Rectal smooth muscle tissue (tissue), 1 donor: ENCODE measurements at regions not wholly inside any gene's neighbourhood (a gene's known extent, or its start where the extent isn't known, plus 50 kb on each side); places are given as distances from the start of the nearest gene placed in this dataset.
"Not testable (repeated sequence)": the region's sequence is repeated elsewhere in the genome, so short reads cannot be mapped to it uniquely, and the experiment has no call there.

Experiments used
- H3K27ac ChIP-seq: one replicate; pipeline ENCODE4 v1.7.0; 2013; ENCODE audit warnings: low read depth, low read length, inconsistent platforms
- H3K27me3 ChIP-seq: one replicate; pipeline ENCODE4 v1.7.0; 2013; ENCODE audit warnings: low read length; ENCODE audit not compliant: control insufficient read depth, insufficient read depth
- H3K36me3 ChIP-seq: one replicate; pipeline ENCODE4 v1.7.0; 2013; ENCODE audit warnings: low read length; ENCODE audit not compliant: control insufficient read depth, insufficient read depth
- H3K4me1 ChIP-seq: one replicate; pipeline ENCODE4 v1.7.0; 2013; ENCODE audit warnings: low read length; ENCODE audit not compliant: control insufficient read depth, insufficient read depth
- H3K4me3 ChIP-seq: one replicate; pipeline ENCODE4 v1.7.0; 2013; ENCODE audit warnings: low read length
- H3K9ac ChIP-seq: one replicate; pipeline ENCODE4 v1.7.0; 2013; ENCODE audit warnings: low read length

- H3K27ac ChIP-seq = no peak overlapping the region
- no peaks in the 10 kb centered on the region for H3K4me1 ChIP-seq
- no peak overlapping the region for H3K9ac ChIP-seq
- H3K27me3 ChIP-seq = no peaks in the 10 kb centered on the region
- no peaks in the 10 kb centered on the region for H3K36me3 ChIP-seq
- H3K4me3 ChIP-seq = no peak overlapping the region
These were observed 79.9 kb upstream of the SLC1A3 start for GRCh38 chr5:36526537-36526936.

- H3K27me3 ChIP-seq = no peaks in the 10 kb centered on the region
- H3K9ac ChIP-seq = no peak overlapping the region
- no peak overlapping the region for H3K4me3 ChIP-seq
- no peaks in the 10 kb centered on the region for H3K4me1 ChIP-seq
- no peaks in the 10 kb centered on the region for H3K36me3 ChIP-seq
- no peak overlapping the region for H3K27ac ChIP-seq
These were observed 77.8 kb upstream of the SLC1A3 start for GRCh38 chr5:36528588-36528987.

- Histone ChIP-seq H3K27me3 (no peaks in the 10 kb centered on the region), H3K4me3 (no peak overlapping the region), H3K4me1 (no peaks in the 10 kb centered on the region), H3K36me3 (no peaks in the 10 kb centered on the region), H3K27ac (no peak overlapping the region), H3K9ac (no peak overlapping the region)
These were observed 77.3 kb upstream of the SLC1A3 start for GRCh38 chr5:36529142-36529541.

- H3K4me1 ChIP-seq = no peaks in the 10 kb centered on the region
- H3K27ac ChIP-seq = no peak overlapping the region
- H3K27me3 ChIP-seq = no peaks in the 10 kb centered on the region
- H3K9ac ChIP-seq = no peak overlapping the region
- no peak overlapping the region for H3K4me3 ChIP-seq
- no peaks in the 10 kb centered on the region for H3K36me3 ChIP-seq
These were observed 76.2 kb upstream of the SLC1A3 start for GRCh38 chr5:36530215-36530614.

DNA sequence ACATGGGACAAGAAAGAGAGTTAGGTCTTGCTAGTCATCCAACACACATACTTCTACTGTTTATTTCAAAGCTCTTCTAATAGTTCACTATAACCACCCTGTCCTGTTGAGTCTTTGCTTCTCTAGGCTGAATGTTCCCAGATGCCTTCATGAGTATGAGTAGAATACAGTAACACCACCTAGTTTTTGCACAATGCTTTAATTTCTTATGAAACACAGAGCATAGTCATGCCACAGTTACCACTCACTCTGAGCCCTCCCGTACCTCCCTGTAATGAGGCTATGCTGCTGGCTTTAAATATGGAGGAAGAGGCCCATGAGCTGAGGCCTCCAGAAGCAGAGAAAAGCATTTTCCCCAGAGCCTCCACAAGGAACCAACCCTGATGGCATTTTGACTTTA, 75.0 kb upstream of the SLC1A3 start:
- Histone ChIP-seq H3K36me3 (no peaks in the 10 kb centered on the region), H3K27ac (no peak overlapping the region), H3K4me3 (no peak overlapping the region), H3K27me3 (no peaks in the 10 kb centered on the region), H3K4me1 (no peaks in the 10 kb centered on the region), H3K9ac (no peak overlapping the region)

GRCh38 chr5:36535378-36535777, 71.0 kb upstream of the SLC1A3 start:
- Histone ChIP-seq H3K36me3 (no peaks in the 10 kb centered on the region), H3K4me3 (no peak overlapping the region), H3K4me1 (no peaks in the 10 kb centered on the region), H3K27me3 (no peaks in the 10 kb centered on the region), H3K27ac (no peak overlapping the region), H3K9ac (no peak overlapping the region)

GRCh38 chr5:36535859-36536615, 70.4 kb upstream of the SLC1A3 start:
- Histone ChIP-seq H3K27me3 (no peaks in the 10 kb centered on the region), H3K4me3 (no peak overlapping the region), H3K9ac (no peak overlapping the region), H3K27ac (no peak overlapping the region), H3K4me1 (no peaks in the 10 kb centered on the region), H3K36me3 (no peaks in the 10 kb centered on the region)

DNA sequence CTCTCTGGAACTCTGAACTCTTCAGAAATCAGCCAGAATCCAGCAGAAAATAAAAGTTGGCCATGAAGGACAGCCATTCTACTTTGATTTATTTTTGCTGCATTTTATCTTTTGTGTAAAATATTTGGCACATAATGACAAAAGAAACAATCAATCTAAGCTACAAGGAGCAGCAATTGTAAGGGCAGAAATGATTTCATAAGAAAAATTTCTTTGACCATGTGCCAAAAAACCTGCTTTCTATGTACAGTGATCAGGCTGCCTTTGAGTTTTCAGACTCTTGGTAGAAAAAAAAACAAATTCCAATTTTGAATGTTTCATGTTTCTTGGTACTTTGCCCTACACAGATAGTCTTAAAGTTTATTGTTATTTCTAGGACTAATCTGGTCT, 69.8 kb upstream of the SLC1A3 start:
- Histone ChIP-seq H3K36me3 (no peaks in the 10 kb centered on the region), H3K27ac (no peak overlapping the region), H3K27me3 (no peaks in the 10 kb centered on the region), H3K9ac (no peak overlapping the region), H3K4me1 (no peaks in the 10 kb centered on the region), H3K4me3 (no peak overlapping the region)

DNA sequence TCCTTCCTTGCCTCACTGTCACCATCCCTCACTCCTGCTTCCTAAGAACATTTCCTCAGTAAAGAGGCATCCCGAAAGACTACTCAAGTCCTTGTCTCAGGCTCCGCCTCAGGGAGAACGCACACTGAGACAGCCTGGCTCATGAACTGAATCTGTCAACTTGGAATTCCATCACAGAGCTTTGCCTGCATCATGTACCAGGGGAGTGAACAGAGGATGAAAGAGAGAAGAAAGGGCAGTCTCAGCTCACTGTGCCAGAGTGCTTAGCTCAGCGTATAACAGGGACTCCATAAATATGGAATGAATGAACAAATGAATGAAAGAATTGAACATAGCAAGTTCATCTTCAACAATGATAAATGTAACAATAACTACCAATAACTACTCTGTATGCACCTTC, 68.7 kb upstream of the SLC1A3 start:
- H3K27ac ChIP-seq = no peak overlapping the region

DNA sequence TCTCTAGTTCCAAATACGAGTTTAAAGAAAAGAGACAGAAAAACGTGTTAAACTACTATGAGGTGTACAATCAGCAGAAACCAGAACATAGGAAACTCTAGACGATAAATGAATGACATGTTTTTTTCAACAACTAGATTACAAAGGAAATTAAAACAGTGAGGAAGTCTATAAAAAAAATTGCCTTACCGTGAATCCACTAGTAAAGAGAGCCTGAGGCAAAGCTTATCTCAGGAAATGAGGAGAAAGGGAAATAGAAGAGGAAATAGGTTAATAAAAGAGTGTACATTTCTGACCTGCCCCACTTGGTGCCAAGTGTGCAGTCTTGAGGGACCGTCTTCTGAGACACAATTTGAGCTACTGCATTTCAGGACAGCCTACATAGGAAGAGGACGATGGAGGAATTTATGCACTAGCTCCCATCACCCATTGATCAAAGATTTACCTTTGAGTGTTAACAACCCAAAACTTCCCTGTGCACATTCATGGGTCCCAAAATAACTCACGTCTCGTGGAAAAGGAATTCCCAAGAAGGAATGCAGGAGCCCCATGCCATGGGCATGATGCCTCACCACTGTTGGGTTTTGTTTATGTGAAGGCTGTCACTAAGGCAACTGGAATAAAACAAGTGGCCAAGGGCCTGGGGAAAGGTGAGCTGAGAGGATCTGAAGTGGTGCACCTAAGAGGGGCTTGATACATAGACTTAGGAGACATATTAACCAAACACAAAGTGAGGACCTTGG, 53.6 kb upstream of the SLC1A3 start:
- Histone ChIP-seq H3K27ac (no peak overlapping the region), H3K36me3 (no peaks in the 10 kb centered on the region), H3K4me3 (no peak overlapping the region), H3K27me3 (no peaks in the 10 kb centered on the region), H3K9ac (no peak overlapping the region), H3K4me1 (no peaks in the 10 kb centered on the region)

More for the DNA sequence above, 68.7 kb upstream of the SLC1A3 start:
- Histone ChIP-seq H3K9ac (no peak overlapping the region), H3K4me3 (no peak overlapping the region), H3K36me3 (no peaks in the 10 kb centered on the region), H3K27me3 (no peaks in the 10 kb centered on the region), H3K4me1 (no peaks in the 10 kb centered on the region)

- H3K9ac ChIP-seq, H3K36me3 ChIP-seq, H3K4me1 ChIP-seq, H3K27me3 ChIP-seq, H3K27ac ChIP-seq, H3K4me3 ChIP-seq: not testable (repeated sequence)
These were observed 51.4 kb upstream of the SLC1A3 start for GRCh38 chr5:36555035-36555434.
